RWPE2 (cell line): ENCODE measurements at regions not wholly inside any gene's neighbourhood (a gene's known extent, or its start where the extent isn't known, plus 50 kb on each side); places are given as distances from the start of the nearest gene placed in this dataset.

Source experiments
- ATAC-seq: fragments of 200-7000 bp; cut with Tn5 transposase; 3 replicates; pipeline ENCODE4 v1.9.1; 2021; ENCODE audit warnings: low read depth
- DNase-seq: peaks from one replicate; pipeline ENCODE4 v3.0.0-alpha.2; 2020; ENCODE audit warnings: low spot score
- H3K27ac ChIP-seq: fragments of 450-650 bp; 2 replicates; pipeline ENCODE4 v1.5.1; 2017; ENCODE audit warnings: mild to moderate bottlenecking; ENCODE audit not compliant: poor library complexity, severe bottlenecking
- H3K27me3 ChIP-seq: fragments of 250-450 bp; sonication (Bioruptor Pico); 2 replicates; pipeline ENCODE4 v1.5.1; 2021; ENCODE audit warnings: mild to moderate bottlenecking, moderate library complexity; ENCODE audit not compliant: insufficient read depth, poor library complexity, severe bottlenecking
- H3K36me3 ChIP-seq: fragments of 250-450 bp; sonication (Bioruptor Pico); 2 replicates; pipeline ENCODE4 v1.5.1; 2020; ENCODE audit warnings: low read depth, mild to moderate bottlenecking, moderate library complexity
- H3K4me1 ChIP-seq: fragments of 250-450 bp; sonication (Bioruptor Pico); 2 replicates; pipeline ENCODE4 v1.5.1; 2021; ENCODE audit warnings: mild to moderate bottlenecking, moderate library complexity; ENCODE audit not compliant: insufficient read depth, poor library complexity, severe bottlenecking
- H3K4me3 ChIP-seq: fragments of 250-450 bp; sonication (Bioruptor Pico); 2 replicates; pipeline ENCODE4 v1.5.1; 2021; ENCODE audit warnings: mild to moderate bottlenecking, moderate library complexity; ENCODE audit not compliant: severe bottlenecking
- H3K9me3 ChIP-seq: fragments of 250-450 bp; sonication (Bioruptor Pico); 2 replicates; pipeline ENCODE4 v1.5.1; 2021; ENCODE audit warnings: mild to moderate bottlenecking, moderate library complexity; ENCODE audit not compliant: severe bottlenecking
- TF ChIP-seq, protein P1 (sequence below): fragments of 450-650 bp; IDR thresholded peaks from one replicate; pipeline ENCODE4 v1.5.1; 2017; ENCODE audit warnings: mild to moderate bottlenecking, moderate library complexity; ENCODE audit not compliant: poor library complexity, severe bottlenecking

GRCh38 chr16:48014349-48015135 is 141.3 kb downstream of the ABCC12 start:
- H3K27me3 ChIP-seq = no peaks in the 10 kb centered on the region
- TF ChIP-seq, protein P1, sequence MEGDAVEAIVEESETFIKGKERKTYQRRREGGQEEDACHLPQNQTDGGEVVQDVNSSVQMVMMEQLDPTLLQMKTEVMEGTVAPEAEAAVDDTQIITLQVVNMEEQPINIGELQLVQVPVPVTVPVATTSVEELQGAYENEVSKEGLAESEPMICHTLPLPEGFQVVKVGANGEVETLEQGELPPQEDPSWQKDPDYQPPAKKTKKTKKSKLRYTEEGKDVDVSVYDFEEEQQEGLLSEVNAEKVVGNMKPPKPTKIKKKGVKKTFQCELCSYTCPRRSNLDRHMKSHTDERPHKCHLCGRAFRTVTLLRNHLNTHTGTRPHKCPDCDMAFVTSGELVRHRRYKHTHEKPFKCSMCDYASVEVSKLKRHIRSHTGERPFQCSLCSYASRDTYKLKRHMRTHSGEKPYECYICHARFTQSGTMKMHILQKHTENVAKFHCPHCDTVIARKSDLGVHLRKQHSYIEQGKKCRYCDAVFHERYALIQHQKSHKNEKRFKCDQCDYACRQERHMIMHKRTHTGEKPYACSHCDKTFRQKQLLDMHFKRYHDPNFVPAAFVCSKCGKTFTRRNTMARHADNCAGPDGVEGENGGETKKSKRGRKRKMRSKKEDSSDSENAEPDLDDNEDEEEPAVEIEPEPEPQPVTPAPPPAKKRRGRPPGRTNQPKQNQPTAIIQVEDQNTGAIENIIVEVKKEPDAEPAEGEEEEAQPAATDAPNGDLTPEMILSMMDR = no peak
- DNase-seq (peak; percentile 72), ATAC-seq (peak; percentile 98)
- H3K27ac ChIP-seq = peak overlapping the region; percentile 78
- H3K9me3 ChIP-seq = no peaks in the 10 kb centered on the region
- H3K4me1 ChIP-seq = peaks cover 20% of the 10 kb centered on the region
- H3K36me3 ChIP-seq = no peaks in the 10 kb centered on the region
- no peak overlapping the region for H3K4me3 ChIP-seq

DNA sequence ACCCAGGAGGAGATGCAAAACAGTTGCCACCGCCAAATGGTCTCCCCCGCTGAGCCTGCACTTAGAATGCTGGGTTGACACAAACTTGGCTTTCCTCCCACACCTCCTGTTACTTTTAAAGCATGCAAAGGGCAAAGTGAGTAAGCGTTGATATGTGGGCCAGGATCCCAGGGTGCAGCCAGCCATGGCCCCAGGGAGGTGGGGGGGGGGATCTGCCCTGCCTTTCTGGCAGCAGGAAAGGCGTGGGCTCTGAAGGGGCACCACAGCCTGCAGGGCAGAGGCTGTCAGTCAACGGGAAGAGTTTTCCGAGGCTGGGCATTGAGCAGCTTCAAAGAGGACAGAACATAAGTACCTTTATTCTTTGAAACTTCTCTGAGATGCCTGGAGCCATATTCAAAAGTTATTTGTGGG is 142.3 kb downstream of the ABCC12 start:
- Histone ChIP-seq H3K27ac (peak overlapping the region; percentile 78), H3K27me3 (no peaks in the 10 kb centered on the region), H3K9me3 (no peaks in the 10 kb centered on the region), H3K4me1 (peaks cover 20% of the 10 kb centered on the region), H3K36me3 (no peaks in the 10 kb centered on the region), H3K4me3 (no peak overlapping the region)
- TF ChIP-seq, protein P1 = no peak
- peak; percentile 56 for ATAC-seq
- DNase-seq = peak; percentile 85

DNA sequence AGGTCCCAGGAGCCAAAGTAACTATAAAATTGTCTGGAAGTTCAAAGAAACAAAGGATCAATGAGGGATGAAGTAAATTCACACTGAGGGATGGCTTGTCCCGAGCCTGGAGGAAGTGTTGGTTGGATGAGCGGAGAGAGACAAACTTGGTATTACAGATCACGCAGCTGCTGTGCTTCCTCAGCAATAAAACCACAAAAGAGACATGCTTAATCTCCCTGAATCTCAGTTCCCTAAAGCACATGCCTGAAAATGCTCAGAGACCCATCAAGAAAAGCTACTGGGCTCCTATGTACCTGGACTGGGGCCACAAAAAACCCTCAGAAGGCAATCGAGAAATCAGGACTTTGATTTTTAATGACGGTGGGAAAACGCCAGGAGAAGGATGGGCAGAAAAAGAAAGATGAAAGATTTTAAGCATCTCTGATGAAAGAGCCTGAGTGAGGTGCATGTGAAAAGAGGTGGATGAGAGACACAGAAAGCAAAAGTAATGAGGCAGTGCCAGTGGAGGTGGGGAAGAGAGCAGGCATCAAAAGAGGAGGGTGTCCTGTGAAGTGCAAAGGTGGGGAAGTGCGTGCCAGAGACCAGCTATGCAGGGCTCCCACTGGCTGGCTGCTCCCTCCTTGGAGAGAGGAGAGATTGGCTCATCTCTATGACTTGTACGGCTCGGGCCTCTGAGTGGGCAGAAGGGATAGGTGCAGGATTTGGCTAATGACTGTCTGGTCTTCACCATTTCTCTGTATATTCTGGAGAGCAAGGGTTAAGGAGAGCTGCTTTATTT is 143.7 kb downstream of the ABCC12 start:
- ATAC-seq = no peak
- peaks cover 20% of the 10 kb centered on the region for H3K4me1 ChIP-seq
- DNase-seq = no peak
- H3K27ac ChIP-seq = no peak overlapping the region
- H3K27me3 ChIP-seq = no peaks in the 10 kb centered on the region
- H3K9me3 ChIP-seq = no peaks in the 10 kb centered on the region
- no peaks in the 10 kb centered on the region for H3K36me3 ChIP-seq
- no peak overlapping the region for H3K4me3 ChIP-seq
- TF ChIP-seq, protein P1 = no peak

- TF ChIP-seq, protein P1 = no peak
These were observed 144.3 kb downstream of the ABCC12 start for GRCh38 chr16:48011466-48011865.

More at GRCh38 chr16:48011466-48011865, 144.3 kb downstream of the ABCC12 start:
- Histone ChIP-seq H3K36me3 (no peaks in the 10 kb centered on the region), H3K27ac (no peak overlapping the region), H3K4me1 (peaks cover 20% of the 10 kb centered on the region), H3K4me3 (no peak overlapping the region), H3K9me3 (no peaks in the 10 kb centered on the region), H3K27me3 (no peaks in the 10 kb centered on the region)
- DNase-seq (no peak), ATAC-seq (no peak)
